COLO668 (cell line): ENCODE measurements at regions not wholly inside any gene's neighbourhood (a gene's known extent, or its start where the extent isn't known, plus 50 kb on each side); places are given as distances from the start of the nearest gene placed in this dataset.

ENCODE experiments used
- DNase-seq: peaks from one replicate; lab custom pipeline; 2025; ENCODE audit not compliant: unreplicated experiment; lab: John Stamatoyannopoulos, UW

GRCh38 chr13:106774621-106775020 lies 206.7 kb upstream of the ARGLU1 start:
- no peak for DNase-seq

GRCh38 chr13:106772006-106772601 lies 204.2 kb upstream of the ARGLU1 start:
- no peak for DNase-seq

GRCh38 chr13:106768991-106769390 lies 201.1 kb upstream of the ARGLU1 start:
- DNase-seq, result no peak

- no peak for DNase-seq
Measured at GRCh38 chr13:106762708-106763107, 194.8 kb upstream of the ARGLU1 start.

- DNase-seq, result no peak
Measured at GRCh38 chr13:106756446-106756845, 188.5 kb upstream of the ARGLU1 start.

- no peak for DNase-seq
Measured at GRCh38 chr13:106755542-106755941, 187.6 kb upstream of the ARGLU1 start.

- no peak for DNase-seq
Measured at GRCh38 chr13:106753251-106753650, 185.3 kb upstream of the ARGLU1 start.

GRCh38 chr13:106752584-106753170 lies 184.7 kb upstream of the ARGLU1 start:
- DNase-seq, result no peak

- DNase-seq, result no peak
Measured at GRCh38 chr13:106748785-106749184, 180.8 kb upstream of the ARGLU1 start.

- no peak for DNase-seq
Measured at GRCh38 chr13:106744516-106744915, 176.6 kb upstream of the ARGLU1 start.

GRCh38 chr13:106738186-106738678 lies 170.3 kb upstream of the ARGLU1 start:
- DNase-seq, result no peak

- DNase-seq, result no peak
Measured at GRCh38 chr13:106736941-106737340, 169.0 kb upstream of the ARGLU1 start.

- no peak for DNase-seq
Measured at GRCh38 chr13:106734198-106734597, 166.3 kb upstream of the ARGLU1 start.

- DNase-seq, result no peak
Measured at GRCh38 chr13:106723036-106723435, 155.1 kb upstream of the ARGLU1 start.

- DNase-seq, result no peak
Measured at GRCh38 chr13:106722620-106723019, 154.7 kb upstream of the ARGLU1 start.

- no peak for DNase-seq
Measured at GRCh38 chr13:106721599-106721998, 153.7 kb upstream of the ARGLU1 start.

GRCh38 chr13:106714271-106714982 lies 146.5 kb upstream of the ARGLU1 start:
- no peak for DNase-seq

- DNase-seq, result no peak
Measured at GRCh38 chr13:106712381-106712780, 144.4 kb upstream of the ARGLU1 start.

- DNase-seq, result no peak
Measured at GRCh38 chr13:106710266-106710665, 142.3 kb upstream of the ARGLU1 start.

- no peak for DNase-seq
Measured at GRCh38 chr13:106709522-106709921, 141.6 kb upstream of the ARGLU1 start.

- no peak for DNase-seq
Measured at GRCh38 chr13:106702505-106702904, 134.6 kb upstream of the ARGLU1 start.

GRCh38 chr13:106701771-106702341 lies 133.9 kb upstream of the ARGLU1 start:
- DNase-seq, result no peak
